ENCODE measurements at regions not wholly inside any gene's neighbourhood (a gene's known extent, or its start where the extent isn't known, plus 50 kb on each side); places are given as distances from the start of the nearest gene placed in this dataset.

GRCh38 chr13:34591900-34592529 lies 350.1 kb upstream of the NBEA start:
- no peak overlapping the region for H3K4me3 ChIP-seq
- no peak overlapping the region for H3K27ac ChIP-seq
- DNase-seq: no peak
- H3K9me3 ChIP-seq (replicated peaks): no peaks in the 10 kb centered on the region
- no peaks in the 10 kb centered on the region for H3K27me3 ChIP-seq
- no peaks in the 10 kb centered on the region for H3K4me1 ChIP-seq
- no peaks in the 10 kb centered on the region for H3K36me3 ChIP-seq

DNA sequence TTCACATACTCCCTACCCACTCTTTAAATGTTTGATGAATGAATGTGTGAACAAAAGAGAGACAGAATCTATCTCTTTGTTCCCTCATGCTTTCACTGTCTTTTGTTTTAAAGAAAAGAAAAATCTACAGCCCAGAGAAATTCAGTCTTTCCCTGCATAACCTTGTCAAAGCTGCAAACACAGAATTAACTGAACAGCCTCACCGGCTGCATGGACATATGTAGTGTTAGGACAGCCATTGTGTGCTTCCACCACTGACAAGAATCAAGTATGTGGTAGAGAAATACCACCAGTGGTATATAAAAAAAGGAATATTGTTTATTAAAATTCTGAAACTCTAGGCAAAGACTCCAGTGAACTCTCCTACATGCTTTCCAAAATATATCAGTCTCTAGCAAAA lies 348.4 kb upstream of the NBEA start:
- H3K27me3 ChIP-seq: no peaks in the 10 kb centered on the region
- H3K36me3 ChIP-seq: no peaks in the 10 kb centered on the region
- DNase-seq: no peak
- H3K4me3 ChIP-seq: no peak overlapping the region
- H3K27ac ChIP-seq: no peak overlapping the region
- no peaks in the 10 kb centered on the region for H3K9me3 ChIP-seq (replicated peaks)
- no peaks in the 10 kb centered on the region for H3K4me1 ChIP-seq

DNA sequence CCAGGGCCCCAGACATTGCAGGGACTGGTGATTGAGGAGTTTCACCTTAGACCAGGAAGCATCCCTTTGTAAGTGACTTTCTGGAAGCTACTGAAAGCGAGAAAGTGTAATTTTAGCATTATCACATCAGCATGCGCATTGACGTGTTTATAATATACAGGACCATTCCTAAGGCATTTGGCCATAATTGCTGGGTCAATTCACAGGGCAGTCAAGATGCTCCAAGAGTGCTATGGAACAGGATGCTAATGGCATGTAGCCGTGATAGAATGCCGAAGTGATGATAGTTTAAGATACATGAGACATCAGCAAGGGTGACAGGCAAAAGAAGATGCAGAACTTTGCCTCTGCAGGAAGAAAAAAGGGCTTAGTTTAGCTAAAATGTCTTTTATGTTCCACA lies 347.6 kb upstream of the NBEA start:
- H3K4me3 ChIP-seq: no peak overlapping the region
- H3K4me1 ChIP-seq: no peaks in the 10 kb centered on the region
- DNase-seq: no peak
- no peaks in the 10 kb centered on the region for H3K27me3 ChIP-seq
- H3K9me3 ChIP-seq (replicated peaks): no peaks in the 10 kb centered on the region
- no peak overlapping the region for H3K27ac ChIP-seq
- H3K36me3 ChIP-seq: no peaks in the 10 kb centered on the region

DNA sequence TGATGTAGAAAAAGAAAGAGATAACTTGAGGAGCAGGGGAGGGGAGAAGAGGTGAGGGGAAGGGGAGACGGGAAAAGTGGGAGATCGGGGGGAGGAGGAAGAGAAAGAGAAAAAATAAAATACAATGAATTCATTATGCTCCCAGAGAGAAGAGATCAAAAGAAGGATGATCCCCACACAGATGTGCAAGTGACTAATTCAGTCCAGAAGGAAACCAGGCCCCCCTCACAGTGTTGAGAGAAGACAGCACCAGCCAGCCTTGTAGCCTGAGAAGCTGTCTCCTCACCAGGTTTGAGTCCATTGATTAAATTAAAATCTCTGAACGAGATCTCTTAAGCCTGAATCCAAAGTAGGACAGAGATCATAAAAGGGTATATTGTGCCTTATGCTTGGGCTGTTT lies 333.7 kb upstream of the NBEA start:
- H3K27me3 ChIP-seq: no peaks in the 10 kb centered on the region
- DNase-seq: no peak
- no peaks in the 10 kb centered on the region for H3K9me3 ChIP-seq (replicated peaks)
- no peak overlapping the region for H3K27ac ChIP-seq
- no peaks in the 10 kb centered on the region for H3K4me1 ChIP-seq
- H3K36me3 ChIP-seq: no peaks in the 10 kb centered on the region
- no peak overlapping the region for H3K4me3 ChIP-seq

DNA sequence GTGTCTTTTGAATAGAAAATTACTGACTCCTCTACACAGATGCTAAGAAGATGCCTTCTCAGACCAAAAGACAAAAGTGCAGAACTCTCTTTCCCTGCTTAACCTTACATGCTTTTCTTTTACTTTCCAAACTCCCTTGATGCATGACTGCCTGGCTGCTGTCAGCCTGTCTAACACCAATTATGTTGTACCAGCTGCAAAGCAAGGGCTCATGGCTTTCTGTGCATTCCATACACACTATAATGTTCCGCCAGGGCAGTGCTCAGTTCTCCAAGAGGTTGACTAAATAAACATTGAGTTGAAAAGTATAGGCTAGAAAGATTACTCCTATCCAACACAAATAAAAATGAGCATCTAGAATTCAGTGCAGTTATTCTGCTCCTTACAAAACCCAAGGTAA lies 330.4 kb upstream of the NBEA start:
- Histone ChIP-seq H3K9me3 (replicated peaks) (no peaks in the 10 kb centered on the region), H3K36me3 (no peaks in the 10 kb centered on the region), H3K27me3 (no peaks in the 10 kb centered on the region), H3K4me1 (no peaks in the 10 kb centered on the region), H3K4me3 (no peak overlapping the region), H3K27ac (no peak overlapping the region)
- no peak for DNase-seq

DNA sequence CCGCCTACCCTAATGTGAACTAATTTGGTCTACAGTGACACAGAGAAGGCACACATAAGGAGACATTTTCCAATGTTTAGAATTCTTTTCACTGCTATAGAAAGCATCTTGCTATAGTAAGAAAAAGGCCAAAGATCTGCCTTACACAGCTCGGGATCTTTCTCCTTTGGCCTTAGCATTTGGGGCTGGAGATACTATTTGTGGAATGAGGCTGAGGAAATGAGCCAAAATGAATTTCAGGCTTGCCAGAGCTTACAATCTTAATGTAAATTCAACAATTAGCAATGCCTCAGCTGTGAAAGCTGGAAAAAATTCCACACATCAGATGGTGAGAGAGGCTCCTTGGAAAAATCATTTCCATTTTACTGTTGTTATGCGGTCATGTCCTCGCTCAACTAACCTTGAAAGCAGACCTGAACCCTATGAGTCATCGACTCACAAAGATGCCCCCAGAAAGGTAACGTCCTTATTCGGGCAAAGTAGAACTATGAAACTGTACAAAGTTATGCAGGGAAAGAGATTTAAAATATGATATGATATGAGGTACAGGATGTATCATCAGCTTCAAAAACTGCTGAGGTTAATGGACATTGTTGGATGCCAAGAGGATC lies 324.5 kb upstream of the NBEA start:
- H3K9me3 ChIP-seq (replicated peaks): no peaks in the 10 kb centered on the region
- H3K4me1 ChIP-seq: no peaks in the 10 kb centered on the region
- no peak overlapping the region for H3K27ac ChIP-seq
- H3K27me3 ChIP-seq: no peaks in the 10 kb centered on the region
- no peak overlapping the region for H3K4me3 ChIP-seq
- DNase-seq: no peak
- H3K36me3 ChIP-seq: no peaks in the 10 kb centered on the region

GRCh38 chr13:34618654-34619053 lies 323.4 kb upstream of the NBEA start:
- no peak for DNase-seq
- H3K36me3 ChIP-seq: no peaks in the 10 kb centered on the region
- no peaks in the 10 kb centered on the region for H3K9me3 ChIP-seq (replicated peaks)
- no peak overlapping the region for H3K27ac ChIP-seq
- H3K4me1 ChIP-seq: no peaks in the 10 kb centered on the region
- no peak overlapping the region for H3K4me3 ChIP-seq
- no peaks in the 10 kb centered on the region for H3K27me3 ChIP-seq

- Histone ChIP-seq H3K4me1 (no peaks in the 10 kb centered on the region), H3K9me3 (replicated peaks) (no peaks in the 10 kb centered on the region), H3K27ac (no peak overlapping the region), H3K27me3 (no peaks in the 10 kb centered on the region), H3K36me3 (no peaks in the 10 kb centered on the region), H3K4me3 (no peak overlapping the region)
- DNase-seq: no peak
Observed at GRCh38 chr13:34619326-34619725, 322.7 kb upstream of the NBEA start.

DNA sequence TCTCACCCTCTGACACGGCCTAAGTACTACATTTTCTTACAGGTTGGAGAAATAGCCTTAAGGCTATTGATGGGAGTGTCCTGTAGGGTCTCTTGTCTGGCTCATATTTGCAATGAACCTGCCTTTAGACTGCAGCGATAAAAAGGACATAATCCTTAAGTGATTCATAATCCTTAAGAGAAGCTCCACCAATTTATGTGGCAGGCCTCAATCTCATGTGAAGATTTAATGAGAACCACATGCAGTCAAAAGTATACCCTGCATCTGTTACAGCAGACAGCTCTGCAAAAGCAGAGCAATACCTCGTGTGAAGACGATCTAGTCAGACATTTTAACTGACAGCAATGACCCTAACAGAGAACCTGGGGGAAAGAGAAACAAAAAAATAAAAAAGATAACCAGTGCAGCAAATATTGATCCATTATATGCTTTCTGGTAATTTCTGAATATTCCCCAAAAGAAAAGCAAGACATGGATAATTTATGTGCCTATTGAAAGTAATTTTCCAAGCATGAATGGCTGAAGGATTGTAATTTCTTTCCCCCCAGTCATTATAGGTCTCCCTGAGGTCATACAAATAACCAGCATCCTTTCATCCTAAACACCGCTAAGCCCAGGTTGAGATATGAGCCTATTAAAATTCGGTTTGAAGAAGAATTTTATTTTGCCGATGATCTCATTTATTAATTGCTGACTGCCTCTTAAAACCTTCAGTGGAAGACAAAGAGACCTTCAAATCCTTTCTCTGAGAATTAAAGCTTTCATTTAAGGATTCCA lies 321.8 kb upstream of the NBEA start:
- H3K4me3 ChIP-seq: no peak overlapping the region

DNA sequence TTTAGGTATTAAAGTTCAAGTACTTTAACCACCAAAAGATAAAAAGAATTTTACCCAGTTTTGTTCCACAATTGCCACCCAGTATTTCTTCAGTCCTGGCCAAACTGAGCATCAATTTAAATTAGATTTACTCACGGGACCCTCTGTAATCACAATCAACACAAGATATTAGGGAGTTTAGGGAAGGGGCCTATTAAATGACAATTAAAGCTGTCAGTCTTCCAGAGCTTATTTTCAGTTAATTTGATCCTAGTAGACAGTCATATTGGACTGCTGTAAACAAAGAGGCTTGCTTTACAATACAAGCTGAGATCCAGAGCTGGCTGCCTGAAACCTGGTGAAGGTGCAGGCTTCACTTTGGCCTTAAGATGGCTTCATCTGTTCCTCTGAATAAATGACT lies 321.2 kb upstream of the NBEA start:
- Histone ChIP-seq H3K27ac (no peak overlapping the region), H3K9me3 (replicated peaks) (no peaks in the 10 kb centered on the region), H3K27me3 (no peaks in the 10 kb centered on the region), H3K4me3 (no peak overlapping the region), H3K4me1 (no peaks in the 10 kb centered on the region), H3K36me3 (no peaks in the 10 kb centered on the region)
- DNase-seq: no peak

More for the DNA sequence above, 321.8 kb upstream of the NBEA start:
- DNase-seq: no peak
- Histone ChIP-seq H3K27me3 (no peaks in the 10 kb centered on the region), H3K9me3 (replicated peaks) (no peaks in the 10 kb centered on the region), H3K27ac (no peak overlapping the region), H3K36me3 (no peaks in the 10 kb centered on the region), H3K4me1 (no peaks in the 10 kb centered on the region)

GRCh38 chr13:34623331-34623730 lies 318.7 kb upstream of the NBEA start:
- DNase-seq: no peak
- Histone ChIP-seq H3K36me3 (no peaks in the 10 kb centered on the region), H3K27me3 (no peaks in the 10 kb centered on the region), H3K4me3 (no peak overlapping the region), H3K4me1 (no peaks in the 10 kb centered on the region), H3K9me3 (replicated peaks) (no peaks in the 10 kb centered on the region), H3K27ac (no peak overlapping the region)

GRCh38 chr13:34627509-34628208 lies 314.4 kb upstream of the NBEA start:
- Histone ChIP-seq H3K4me1 (no peaks in the 10 kb centered on the region), H3K4me3 (no peak overlapping the region), H3K27me3 (no peaks in the 10 kb centered on the region), H3K27ac (no peak overlapping the region), H3K36me3 (no peaks in the 10 kb centered on the region), H3K9me3 (replicated peaks) (no peaks in the 10 kb centered on the region)
- DNase-seq: no peak

GRCh38 chr13:34628209-34628682 lies 313.8 kb upstream of the NBEA start:
- H3K27me3 ChIP-seq: no peaks in the 10 kb centered on the region
- no peak for DNase-seq
- H3K9me3 ChIP-seq (replicated peaks): no peaks in the 10 kb centered on the region
- no peak overlapping the region for H3K4me3 ChIP-seq
- H3K27ac ChIP-seq: no peak overlapping the region
- no peaks in the 10 kb centered on the region for H3K36me3 ChIP-seq
- no peaks in the 10 kb centered on the region for H3K4me1 ChIP-seq

GRCh38 chr13:34634448-34634847 lies 307.6 kb upstream of the NBEA start:
- no peaks in the 10 kb centered on the region for H3K27me3 ChIP-seq
- DNase-seq: no peak
- no peaks in the 10 kb centered on the region for H3K36me3 ChIP-seq
- H3K9me3 ChIP-seq (replicated peaks): no peaks in the 10 kb centered on the region
- no peak overlapping the region for H3K27ac ChIP-seq
- no peak overlapping the region for H3K4me3 ChIP-seq
- no peaks in the 10 kb centered on the region for H3K4me1 ChIP-seq

GRCh38 chr13:34637138-34637537 lies 304.9 kb upstream of the NBEA start:
- H3K4me1 ChIP-seq: no peaks in the 10 kb centered on the region
- DNase-seq: no peak
- no peaks in the 10 kb centered on the region for H3K27me3 ChIP-seq
- no peak overlapping the region for H3K27ac ChIP-seq
- H3K4me3 ChIP-seq: no peak overlapping the region
- H3K9me3 ChIP-seq (replicated peaks): no peaks in the 10 kb centered on the region
- no peaks in the 10 kb centered on the region for H3K36me3 ChIP-seq

Measured in SJCRH30 (cell line).